ENCODE measurements at regions not wholly inside any gene's neighbourhood (a gene's known extent, or its start where the extent isn't known, plus 50 kb on each side); places are given as distances from the start of the nearest gene placed in this dataset.

DNA sequence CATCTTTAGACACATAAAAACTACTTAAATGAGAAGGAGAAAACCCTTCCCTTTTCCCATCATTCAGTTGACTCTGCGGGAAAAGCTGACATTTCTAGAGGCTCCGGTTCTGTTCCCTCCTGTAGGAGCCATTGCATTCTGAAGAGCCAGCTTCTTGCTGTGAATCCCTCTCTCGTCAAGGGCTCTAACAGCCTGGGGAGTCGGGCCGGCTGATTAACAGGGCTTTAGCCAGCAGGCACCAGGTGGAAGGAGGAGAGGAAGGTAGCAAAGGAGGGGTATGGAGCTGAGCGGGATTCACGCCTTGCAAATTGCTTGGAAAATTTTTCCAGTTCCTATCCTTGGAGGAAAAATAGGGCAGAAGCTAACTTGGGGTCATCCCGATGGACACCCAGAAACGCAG is 108.3 kb upstream of the UBE2E1 start:
- Mint-ChIP-seq H3K36me3 (no peaks in the 10 kb centered on the region), H3K27ac (no peak overlapping the region), H3K4me3 (no peak overlapping the region), H3K4me1 (no peaks in the 10 kb centered on the region), H3K9me3 (no peaks in the 10 kb centered on the region), H3K27me3 (peaks cover 0 to 1% of the 10 kb centered on the region in 2 donors)
- Histone ChIP-seq H3K36me3 (ENCODE audit: insufficient read depth, low read length) (no peaks in the 10 kb centered on the region), H3K4me1 (ENCODE audit: insufficient read depth, low read length) (no peaks in the 10 kb centered on the region), H3K9me3 (ENCODE audit: control insufficient read depth in 1 of 2, low read length in 2 of 2) (no peaks in the 10 kb centered on the region), H3K27ac (ENCODE audit: low read depth, low read length) (no peak overlapping the region), H3K27me3 (ENCODE audit: insufficient read depth, low read length) (no peaks in the 10 kb centered on the region), H3K4me3 (ENCODE audit: low read length in 2 of 2) (no peak overlapping the region)
- intact Hi-C loops (cut with micrococcal nuclease): no loop called here
- ChIA-PET CTCF (ENCODE audit: partially characterized antibody) (no interaction called here), POLR2A (ENCODE audit: partially characterized antibody) (no interaction called here)
- no peak for DNase-seq

GRCh38 chr3:23698652-23699313 is 107.0 kb upstream of the UBE2E1 start:
- Mint-ChIP-seq H3K27me3 (peaks cover 0 to 4% of the 10 kb centered on the region in 2 donors), H3K4me1 (no peaks in the 10 kb centered on the region), H3K9me3 (no peaks in the 10 kb centered on the region), H3K27ac (no peak overlapping the region), H3K36me3 (no peaks in the 10 kb centered on the region), H3K4me3 (no peak overlapping the region)
- Histone ChIP-seq H3K4me1 (ENCODE audit: insufficient read depth, low read length) (no peaks in the 10 kb centered on the region), H3K9me3 (ENCODE audit: control insufficient read depth in 1 of 2, low read length in 2 of 2) (no peaks in the 10 kb centered on the region), H3K27ac (ENCODE audit: low read depth, low read length) (no peak overlapping the region), H3K4me3 (ENCODE audit: low read length in 2 of 2) (no peak overlapping the region), H3K36me3 (ENCODE audit: insufficient read depth, low read length) (no peaks in the 10 kb centered on the region), H3K27me3 (ENCODE audit: insufficient read depth, low read length) (no peaks in the 10 kb centered on the region)
- intact Hi-C loops (cut with micrococcal nuclease): no loop called here
- POLR2A ChIA-PET (ENCODE audit: partially characterized antibody): no interaction called here
- no peak for DNase-seq
- CTCF ChIA-PET (ENCODE audit: partially characterized antibody): no interaction called here

DNA sequence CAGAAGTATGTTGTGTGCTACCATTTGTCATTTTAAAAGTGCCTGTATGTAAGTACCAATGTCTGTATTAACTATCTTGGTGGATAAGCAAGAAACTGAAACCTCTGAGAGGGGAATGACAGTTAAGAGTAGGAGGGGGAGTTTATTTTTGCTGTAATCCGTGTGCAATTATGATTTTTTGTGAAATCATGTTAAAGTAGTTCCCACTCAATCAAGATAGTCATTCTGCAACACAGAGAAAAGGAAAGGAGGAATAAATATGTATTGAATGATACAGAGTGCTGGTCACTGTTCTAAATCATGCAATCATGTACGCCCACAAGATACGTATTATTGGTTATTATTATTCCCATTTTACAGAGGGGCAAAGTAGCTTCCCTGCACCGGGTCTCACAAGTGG is 105.1 kb upstream of the UBE2E1 start:
- no peaks in the 10 kb centered on the region for H3K9me3 Mint-ChIP-seq
- ChIA-PET CTCF (ENCODE audit: partially characterized antibody) (no interaction called here), POLR2A (ENCODE audit: partially characterized antibody) (no interaction called here)
- no peak overlapping the region for H3K27ac Mint-ChIP-seq
- Histone ChIP-seq H3K4me1 (ENCODE audit: insufficient read depth, low read length) (no peaks in the 10 kb centered on the region), H3K27me3 (ENCODE audit: insufficient read depth, low read length) (no peaks in the 10 kb centered on the region), H3K9me3 (ENCODE audit: control insufficient read depth in 1 of 2, low read length in 2 of 2) (no peaks in the 10 kb centered on the region), H3K36me3 (ENCODE audit: insufficient read depth, low read length) (no peaks in the 10 kb centered on the region), H3K27ac (ENCODE audit: low read depth, low read length) (no peak overlapping the region), H3K4me3 (ENCODE audit: low read length in 2 of 2) (no peak overlapping the region)
- no peaks in the 10 kb centered on the region for H3K36me3 Mint-ChIP-seq
- H3K4me3 Mint-ChIP-seq: no peak overlapping the region
- H3K4me1 Mint-ChIP-seq: no peaks in the 10 kb centered on the region
- no peak for DNase-seq
- intact Hi-C loops (cut with micrococcal nuclease): no loop called here
- H3K27me3 Mint-ChIP-seq: peaks cover 4 to 7% of the 10 kb centered on the region in 2 donors

GRCh38 chr3:23701716-23702597 is 103.8 kb upstream of the UBE2E1 start:
- ChIA-PET CTCF (ENCODE audit: partially characterized antibody) (no interaction called here), POLR2A (ENCODE audit: partially characterized antibody) (no interaction called here)
- H3K4me3 Mint-ChIP-seq: no peak overlapping the region
- no peak overlapping the region for H3K4me3 ChIP-seq (ENCODE audit: low read length in 2 of 2)
- no peak overlapping the region for H3K27ac ChIP-seq (ENCODE audit: low read depth, low read length)
- no peaks in the 10 kb centered on the region for H3K27me3 ChIP-seq (ENCODE audit: insufficient read depth, low read length)
- H3K27ac Mint-ChIP-seq: no peak overlapping the region
- no peaks in the 10 kb centered on the region for H3K36me3 Mint-ChIP-seq
- no peaks in the 10 kb centered on the region for H3K4me1 Mint-ChIP-seq
- intact Hi-C loops (cut with micrococcal nuclease): no loop called here
- H3K9me3 ChIP-seq (ENCODE audit: control insufficient read depth in 1 of 2, low read length in 2 of 2): no peaks in the 10 kb centered on the region
- no peaks in the 10 kb centered on the region for H3K9me3 Mint-ChIP-seq
- H3K36me3 ChIP-seq (ENCODE audit: insufficient read depth, low read length): no peaks in the 10 kb centered on the region
- no peak for DNase-seq
- H3K27me3 Mint-ChIP-seq: peaks cover 5 to 7% of the 10 kb centered on the region in 2 donors
- no peaks in the 10 kb centered on the region for H3K4me1 ChIP-seq (ENCODE audit: insufficient read depth, low read length)

DNA sequence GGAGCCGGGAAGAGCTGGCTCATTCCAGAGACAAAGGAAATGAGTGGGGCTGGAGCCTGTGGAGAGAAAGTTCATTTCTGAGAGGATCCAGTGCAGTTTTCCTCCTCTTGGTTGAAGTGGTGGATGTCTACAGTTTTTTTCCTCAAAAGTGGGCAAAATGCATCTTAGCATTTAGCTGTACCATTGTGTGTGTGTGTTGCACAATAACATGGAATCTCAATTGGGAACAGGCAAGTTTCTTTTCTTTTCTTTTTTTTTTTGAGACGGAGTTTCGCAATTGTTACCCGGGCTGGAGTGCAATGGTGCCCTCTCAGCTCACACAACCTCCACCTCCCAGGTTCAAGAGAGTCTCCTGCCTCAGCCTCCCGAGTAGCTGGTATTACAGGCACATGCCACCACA is 101.5 kb upstream of the UBE2E1 start:
- H3K4me1 ChIP-seq (ENCODE audit: insufficient read depth, low read length): no peaks in the 10 kb centered on the region
- no peak overlapping the region for H3K4me3 ChIP-seq (ENCODE audit: low read length in 2 of 2)
- no peak overlapping the region for H3K27ac ChIP-seq (ENCODE audit: low read depth, low read length)
- Mint-ChIP-seq H3K4me3 (no peak overlapping the region), H3K27me3 (peaks cover 6 to 7% of the 10 kb centered on the region in 2 donors), H3K4me1 (no peaks in the 10 kb centered on the region), H3K36me3 (no peaks in the 10 kb centered on the region), H3K27ac (no peak overlapping the region), H3K9me3 (no peaks in the 10 kb centered on the region)
- no peaks in the 10 kb centered on the region for H3K9me3 ChIP-seq (ENCODE audit: control insufficient read depth in 1 of 2, low read length in 2 of 2)
- no peaks in the 10 kb centered on the region for H3K27me3 ChIP-seq (ENCODE audit: insufficient read depth, low read length)
- H3K36me3 ChIP-seq (ENCODE audit: insufficient read depth, low read length): no peaks in the 10 kb centered on the region
- no peak for DNase-seq
- ChIA-PET CTCF (ENCODE audit: partially characterized antibody) (no interaction called here), POLR2A (ENCODE audit: partially characterized antibody) (no interaction called here)
- intact Hi-C loops (cut with micrococcal nuclease): no loop called here

- DNase-seq: no peak
- Histone ChIP-seq H3K9me3 (ENCODE audit: control insufficient read depth in 1 of 2, low read length in 2 of 2) (no peaks in the 10 kb centered on the region), H3K36me3 (ENCODE audit: insufficient read depth, low read length) (no peaks in the 10 kb centered on the region), H3K4me3 (ENCODE audit: low read length in 2 of 2) (no peak overlapping the region), H3K4me1 (ENCODE audit: insufficient read depth, low read length) (no peaks in the 10 kb centered on the region), H3K27ac (ENCODE audit: low read depth, low read length) (no peak overlapping the region), H3K27me3 (ENCODE audit: insufficient read depth, low read length) (no peaks in the 10 kb centered on the region)
- CTCF ChIA-PET (ENCODE audit: partially characterized antibody): interaction anchor here (0.6 kb wide), 1 partner anchor 57 kb away, joined by 3 read pairs; no protein-coding TSS in a partner anchor
- H3K27ac Mint-ChIP-seq: no peak overlapping the region
- no peaks in the 10 kb centered on the region for H3K9me3 Mint-ChIP-seq
- H3K27me3 Mint-ChIP-seq: peaks cover 9 to 13% of the 10 kb centered on the region in 2 donors
- no peaks in the 10 kb centered on the region for H3K4me1 Mint-ChIP-seq
- intact Hi-C loops (cut with micrococcal nuclease): no loop called here
- POLR2A ChIA-PET (ENCODE audit: partially characterized antibody): no interaction called here
- H3K36me3 Mint-ChIP-seq: no peaks in the 10 kb centered on the region
- no peak overlapping the region for H3K4me3 Mint-ChIP-seq
Observed at GRCh38 chr3:23706111-23706510, 99.6 kb upstream of the UBE2E1 start.

- Histone ChIP-seq H3K9me3 (ENCODE audit: control insufficient read depth in 1 of 2, low read length in 2 of 2) (no peaks in the 10 kb centered on the region), H3K36me3 (ENCODE audit: insufficient read depth, low read length) (no peaks in the 10 kb centered on the region), H3K4me1 (ENCODE audit: insufficient read depth, low read length) (no peaks in the 10 kb centered on the region), H3K4me3 (ENCODE audit: low read length in 2 of 2) (no peak overlapping the region), H3K27me3 (ENCODE audit: insufficient read depth, low read length) (no peaks in the 10 kb centered on the region), H3K27ac (ENCODE audit: low read depth, low read length) (no peak overlapping the region)
- no peak overlapping the region for H3K4me3 Mint-ChIP-seq
- H3K9me3 Mint-ChIP-seq: no peaks in the 10 kb centered on the region
- no peaks in the 10 kb centered on the region for H3K4me1 Mint-ChIP-seq
- no peaks in the 10 kb centered on the region for H3K36me3 Mint-ChIP-seq
- DNase-seq: no peak
- POLR2A ChIA-PET (ENCODE audit: partially characterized antibody): no interaction called here
- intact Hi-C loops (cut with micrococcal nuclease): no loop called here
- no peak overlapping the region for H3K27ac Mint-ChIP-seq
- peaks cover 6 to 13% of the 10 kb centered on the region in 2 donors for H3K27me3 Mint-ChIP-seq
- CTCF ChIA-PET (ENCODE audit: partially characterized antibody): no interaction called here
Observed at GRCh38 chr3:23709987-23710386, 95.8 kb upstream of the UBE2E1 start.

All from CD4-positive, alpha-beta memory T cell (primary cell).